ENCODE measurements at regions not wholly inside any gene's neighbourhood (a gene's known extent, or its start where the extent isn't known, plus 50 kb on each side); places are given as distances from the start of the nearest gene placed in this dataset.

GRCh38 chr21:38984568-38984967 is 178.8 kb downstream of the ETS2 start (continued):
- no peak for TF ChIP-seq ZNF274 (IDR thresholded peaks at IDR 0.05; ENCODE audit: insufficient read depth, insufficient read length)
- TF ChIP-seq HDAC2 (IDR thresholded peaks at IDR 0.05) = no peak
- no peak for TF ChIP-seq YY1 (IDR thresholded peaks at IDR 0.05; ENCODE audit: low read depth, low read length)
- no peak for TF ChIP-seq BACH1 (IDR thresholded peaks at IDR 0.05; ENCODE audit: borderline replicate concordance)
- no peak for TF ChIP-seq CEBPB (IDR thresholded peaks at IDR 0.05; ENCODE audit: borderline replicate concordance in 1 of 2, low read depth in 2 of 2, low read length in 2 of 2)

GRCh38 chr21:38983560-38983959 is 177.8 kb downstream of the ETS2 start:
- ATAC-seq = no peak
- no peak overlapping the region for H3K27ac ChIP-seq (ENCODE audit: control insufficient read depth, insufficient read depth)
- H3K27me3 ChIP-seq (replicated peaks in 1 of 2; ENCODE audit: control insufficient read depth in 2 of 2, insufficient read depth in 2 of 2, low read length in 1 of 2) = peaks cover 2 to 6% of the 10 kb centered on the region in 2 experiments
- TF ChIP-seq ZNF207 (IDR thresholded peaks at IDR 0.05; ENCODE audit: borderline replicate concordance) (no peak), SUZ12 (IDR thresholded peaks at IDR 0.05; ENCODE audit: unreplicated experiment) (no peak)
- DNase-seq (ENCODE audit: low read depth, low spot score) = no peak
- no peaks in the 10 kb centered on the region for H4K20me1 ChIP-seq (ENCODE audit: control insufficient read depth, insufficient read depth)
- intact Hi-C loops (cut with micrococcal nuclease; ENCODE audit: unreplicated experiment) = no loop called here
- ChIA-PET POLR2A (no interaction called here), SMC1A (ENCODE audit: uncharacterized antibody, unreplicated experiment) (no interaction called here), CTCF (no interaction called here), RAD21 (ENCODE audit: unreplicated experiment) (no interaction called here)
- peaks cover 4% of the 10 kb centered on the region for H3K4me1 ChIP-seq (ENCODE audit: control insufficient read depth, insufficient read depth, low read length)
- no TSS peak for BruUV-seq (replicated peaks)
- no peaks in the 10 kb centered on the region for H3K79me2 ChIP-seq (ENCODE audit: control insufficient read depth, insufficient read depth, low read length)
- in situ Hi-C loops (cut with MboI) = no loop called here
- no peak overlapping the region for H3K9ac ChIP-seq (ENCODE audit: control insufficient read depth, insufficient read depth, low read length)
- no peaks in the 10 kb centered on the region; the same call in 2 of the 3 replicates for H3K9me3 ChIP-seq (replicated peaks; ENCODE audit: control insufficient read depth, insufficient read depth, low read length)
- H3K36me3 ChIP-seq (ENCODE audit: control insufficient read depth in 2 of 2, insufficient read depth in 2 of 2, low read length in 1 of 2) = no peaks in the 10 kb centered on the region
- no peak overlapping the region for H2AFZ ChIP-seq (ENCODE audit: control insufficient read depth, low read depth, low read length)
- H3K4me2 ChIP-seq (ENCODE audit: control insufficient read depth, insufficient read depth) = no peak overlapping the region
- H3K4me3 ChIP-seq = no peak overlapping the region
- WGBS (ENCODE audit: insufficient coverage, insufficient replicate concordance, low lambda C conversion rate, missing lambda C conversion rate) = 74% methylated on average over 10 of the region's 10 CpGs
- FAIRE-seq = no peak

DNA sequence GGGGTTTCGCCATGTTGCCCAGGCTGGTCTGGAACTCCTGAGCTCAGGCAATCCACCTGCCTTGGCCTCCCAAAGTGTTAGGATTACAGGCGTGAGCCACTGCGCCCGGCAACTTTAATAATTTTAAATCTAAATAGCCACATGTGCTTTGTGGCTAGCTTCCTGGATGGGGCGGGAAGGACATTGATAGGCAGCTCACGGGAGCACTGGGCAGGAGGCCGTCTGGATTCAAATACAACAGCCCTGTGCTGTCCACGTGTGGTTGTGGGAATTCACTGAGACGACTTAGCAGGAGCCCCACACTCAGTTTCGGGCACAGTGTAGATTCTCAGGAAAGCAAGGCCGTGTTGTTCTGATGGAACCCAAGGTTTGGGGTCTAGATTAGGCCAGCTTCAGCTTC is 177.1 kb downstream of the ETS2 start:
- ChIA-PET SMC1A (ENCODE audit: uncharacterized antibody, unreplicated experiment) (no interaction called here), RAD21 (ENCODE audit: unreplicated experiment) (no interaction called here), CTCF (no interaction called here), POLR2A (no interaction called here)
- DNase-seq (ENCODE audit: low read depth, low spot score) (no peak), FAIRE-seq (no peak), ATAC-seq (no peak)
- H3K36me3 ChIP-seq (ENCODE audit: control insufficient read depth in 2 of 2, insufficient read depth in 2 of 2, low read length in 1 of 2) = no peaks in the 10 kb centered on the region
- H3K9ac ChIP-seq (ENCODE audit: control insufficient read depth, insufficient read depth, low read length) = no peak overlapping the region
- H3K4me2 ChIP-seq (ENCODE audit: control insufficient read depth, insufficient read depth) = no peak overlapping the region
- TF ChIP-seq HCFC1 (IDR thresholded peaks at IDR 0.05; ENCODE audit: low read length) (no peak), ASH2L (IDR thresholded peaks at IDR 0.05; ENCODE audit: borderline replicate concordance, low read depth) (no peak), NBN (IDR thresholded peaks at IDR 0.05) (no peak), NFXL1 (IDR thresholded peaks at IDR 0.05; ENCODE audit: borderline replicate concordance) (no peak), GABPA (IDR thresholded peaks at IDR 0.05; ENCODE audit: low read depth) (no peak), USF2 (IDR thresholded peaks at IDR 0.05; ENCODE audit: borderline replicate concordance, low read depth, low read length) (no peak), ZNF274 (IDR thresholded peaks at IDR 0.05; ENCODE audit: insufficient read depth, insufficient read length) (no peak)
- TF ChIP-seq, protein P1, sequence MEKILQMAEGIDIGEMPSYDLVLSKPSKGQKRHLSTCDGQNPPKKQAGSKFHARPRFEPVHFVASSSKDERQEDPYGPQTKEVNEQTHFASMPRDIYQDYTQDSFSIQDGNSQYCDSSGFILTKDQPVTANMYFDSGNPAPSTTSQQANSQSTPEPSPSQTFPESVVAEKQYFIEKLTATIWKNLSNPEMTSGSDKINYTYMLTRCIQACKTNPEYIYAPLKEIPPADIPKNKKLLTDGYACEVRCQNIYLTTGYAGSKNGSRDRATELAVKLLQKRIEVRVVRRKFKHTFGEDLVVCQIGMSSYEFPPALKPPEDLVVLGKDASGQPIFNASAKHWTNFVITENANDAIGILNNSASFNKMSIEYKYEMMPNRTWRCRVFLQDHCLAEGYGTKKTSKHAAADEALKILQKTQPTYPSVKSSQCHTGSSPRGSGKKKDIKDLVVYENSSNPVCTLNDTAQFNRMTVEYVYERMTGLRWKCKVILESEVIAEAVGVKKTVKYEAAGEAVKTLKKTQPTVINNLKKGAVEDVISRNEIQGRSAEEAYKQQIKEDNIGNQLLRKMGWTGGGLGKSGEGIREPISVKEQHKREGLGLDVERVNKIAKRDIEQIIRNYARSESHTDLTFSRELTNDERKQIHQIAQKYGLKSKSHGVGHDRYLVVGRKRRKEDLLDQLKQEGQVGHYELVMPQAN (conservative IDR thresholded peaks at IDR 0.05) = no peak
- no TSS peak for BruUV-seq (replicated peaks)
- H3K4me3 ChIP-seq = no peak overlapping the region
- H3K4me1 ChIP-seq (ENCODE audit: control insufficient read depth, insufficient read depth, low read length) = peaks cover 4% of the 10 kb centered on the region
- H3K9me3 ChIP-seq (replicated peaks; ENCODE audit: control insufficient read depth, insufficient read depth, low read length) = no peaks in the 10 kb centered on the region; the same call in 2 of the 3 replicates
- intact Hi-C loops (cut with micrococcal nuclease; ENCODE audit: unreplicated experiment) = no loop called here
- H3K79me2 ChIP-seq (ENCODE audit: control insufficient read depth, insufficient read depth, low read length) = no peaks in the 10 kb centered on the region
- in situ Hi-C loops (cut with MboI) = no loop called here
- WGBS (ENCODE audit: insufficient coverage, insufficient replicate concordance, low lambda C conversion rate, missing lambda C conversion rate) = 65% methylated on average over 11 of the region's 11 CpGs
- peaks cover 2 to 6% of the 10 kb centered on the region in 2 experiments for H3K27me3 ChIP-seq (replicated peaks in 1 of 2; ENCODE audit: control insufficient read depth in 2 of 2, insufficient read depth in 2 of 2, low read length in 1 of 2)
- H3K27ac ChIP-seq (ENCODE audit: control insufficient read depth, insufficient read depth) = no peak overlapping the region
- no peaks in the 10 kb centered on the region for H4K20me1 ChIP-seq (ENCODE audit: control insufficient read depth, insufficient read depth)
- H2AFZ ChIP-seq (ENCODE audit: control insufficient read depth, low read depth, low read length) = no peak overlapping the region

Data from GM12878 (cell line).